ENCODE measurements at regions not wholly inside any gene's neighbourhood (a gene's known extent, or its start where the extent isn't known, plus 50 kb on each side); places are given as distances from the start of the nearest gene placed in this dataset.

DNA sequence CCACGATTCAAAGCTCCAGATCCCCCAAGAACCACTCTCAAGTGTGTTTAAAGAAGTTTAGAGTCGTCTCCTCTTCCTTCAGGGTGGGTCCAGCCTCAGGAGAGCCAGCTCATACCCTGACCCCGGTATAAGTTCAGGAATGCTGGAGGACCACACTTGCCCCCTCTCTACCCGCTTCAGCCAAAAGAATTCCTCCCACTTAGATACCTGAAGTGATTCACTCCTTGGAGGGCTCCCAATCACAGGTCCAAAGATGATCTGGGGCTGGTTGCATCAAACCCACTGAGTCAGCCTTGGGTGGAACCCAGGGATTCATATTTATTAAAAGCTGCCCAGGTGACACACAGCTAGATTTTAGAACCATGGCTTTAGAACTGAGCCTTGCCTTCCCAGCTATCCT lies 133.5 kb upstream of the PARP11 start:
- H3K36me3 ChIP-seq (ENCODE audit: control insufficient read depth, insufficient read depth, low read length) = no peaks in the 10 kb centered on the region
- WGBS (ENCODE audit: insufficient coverage, insufficient read length) = no CpG with 5 or more reads among the region's 4 CpGs
- no peaks in the 10 kb centered on the region; the same call in 1 of the 2 replicates for H3K9me3 ChIP-seq (ENCODE audit: control insufficient read depth, insufficient read depth, low read length)
- H3K27me3 ChIP-seq (ENCODE audit: control insufficient read depth, insufficient read depth, low read length) = no peaks in the 10 kb centered on the region
- no peaks in the 10 kb centered on the region for H3K4me1 ChIP-seq (ENCODE audit: control insufficient read depth, insufficient read depth, low read length)
- no peak for DNase-seq (ENCODE audit: low read depth, low spot score)
- no peak overlapping the region for H3K4me3 ChIP-seq (ENCODE audit: low read length)
- no peak overlapping the region for H3K27ac ChIP-seq (ENCODE audit: low read length)

DNA sequence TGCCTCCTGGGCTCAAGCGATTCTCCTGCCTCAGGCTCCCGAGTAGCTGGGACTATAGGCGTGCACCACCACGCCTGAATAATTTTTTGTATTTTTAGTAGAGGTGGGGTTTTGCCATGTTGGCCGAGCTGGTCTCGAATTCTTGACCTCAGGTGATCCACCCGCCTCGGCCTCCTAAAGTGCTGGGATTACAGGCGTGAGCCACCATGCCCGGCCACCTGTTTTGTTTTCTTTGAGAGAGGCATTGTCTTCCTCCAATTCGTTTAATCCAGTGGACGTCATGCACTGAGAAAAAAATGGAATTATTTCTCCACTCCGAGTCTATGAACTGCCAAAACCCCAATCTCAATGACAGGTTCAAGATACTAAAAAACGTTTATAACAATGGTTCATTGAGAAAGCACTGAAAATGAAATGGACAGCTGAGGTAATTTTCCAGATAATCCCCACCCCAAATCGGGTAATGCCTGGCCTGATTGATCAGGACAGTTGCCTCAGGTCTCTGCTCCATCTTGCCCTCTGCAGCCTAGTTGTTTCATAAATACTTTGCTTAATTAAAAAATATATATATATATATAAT lies 132.7 kb upstream of the PARP11 start:
- Histone ChIP-seq H3K9me3 (ENCODE audit: control insufficient read depth, insufficient read depth, low read length) (no peaks in the 10 kb centered on the region; the same call in 1 of the 2 replicates), H3K4me3 (ENCODE audit: low read length) (no peak overlapping the region), H3K36me3 (ENCODE audit: control insufficient read depth, insufficient read depth, low read length) (no peaks in the 10 kb centered on the region), H3K27me3 (ENCODE audit: control insufficient read depth, insufficient read depth, low read length) (no peaks in the 10 kb centered on the region), H3K27ac (ENCODE audit: low read length) (no peak overlapping the region), H3K4me1 (ENCODE audit: control insufficient read depth, insufficient read depth, low read length) (no peaks in the 10 kb centered on the region)
- no peak for DNase-seq (ENCODE audit: low read depth, low spot score)
- no CpG with 5 or more reads among the region's 15 CpGs for WGBS (ENCODE audit: insufficient coverage, insufficient read length)

DNA sequence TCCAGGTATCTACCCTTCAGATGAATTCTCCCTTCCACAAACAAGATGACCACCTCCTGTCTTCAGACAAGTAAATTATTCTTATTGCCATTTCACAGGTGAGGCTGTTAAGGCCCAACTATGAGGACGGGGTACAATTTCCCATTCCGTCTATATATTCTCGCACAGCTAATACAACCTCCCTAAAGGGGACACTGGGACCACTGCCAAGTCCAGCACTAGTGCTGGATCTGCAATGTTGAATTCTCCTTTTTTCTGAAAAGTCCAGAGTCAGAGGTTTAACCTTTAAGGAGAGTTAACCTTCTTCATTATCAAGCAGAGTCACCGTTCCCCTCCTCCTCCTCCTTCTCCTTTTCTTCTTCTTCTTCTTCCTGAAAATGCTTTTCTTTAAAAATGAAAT lies 130.4 kb upstream of the PARP11 start:
- DNase-seq (ENCODE audit: low read depth, low spot score) = no peak
- Histone ChIP-seq H3K4me3 (ENCODE audit: low read length) (no peak overlapping the region), H3K27ac (ENCODE audit: low read length) (no peak overlapping the region), H3K9me3 (ENCODE audit: control insufficient read depth, insufficient read depth, low read length) (no peaks in the 10 kb centered on the region; the same call in 1 of the 2 replicates), H3K4me1 (ENCODE audit: control insufficient read depth, insufficient read depth, low read length) (no peaks in the 10 kb centered on the region), H3K36me3 (ENCODE audit: control insufficient read depth, insufficient read depth, low read length) (no peaks in the 10 kb centered on the region), H3K27me3 (ENCODE audit: control insufficient read depth, insufficient read depth, low read length) (no peaks in the 10 kb centered on the region)
- WGBS (ENCODE audit: insufficient coverage, insufficient read length) = no CpG with 5 or more reads among the region's 4 CpGs

DNA sequence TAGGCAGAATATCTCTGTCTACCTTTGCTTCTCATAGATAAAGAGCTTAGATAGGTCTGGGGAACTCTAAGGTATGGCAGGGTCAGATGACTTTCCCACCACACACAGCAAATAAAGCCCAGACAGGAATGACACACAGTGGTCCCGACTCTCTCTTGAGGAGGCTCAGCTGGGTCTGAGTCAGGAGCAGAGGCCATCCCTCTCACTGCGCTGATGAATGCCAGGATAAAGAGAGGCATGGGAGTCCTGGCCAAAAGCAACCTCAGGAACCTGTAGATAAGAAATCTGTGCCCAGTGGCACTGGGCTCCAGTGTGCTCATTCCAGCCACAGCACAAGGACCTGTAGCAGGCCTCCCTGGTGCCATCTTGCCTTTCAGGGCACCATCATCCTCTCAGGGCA lies 129.4 kb upstream of the PARP11 start:
- WGBS (ENCODE audit: insufficient coverage, insufficient read length) = no CpG with 5 or more reads among the region's 2 CpGs
- DNase-seq (ENCODE audit: low read depth, low spot score) = no peak

DNA sequence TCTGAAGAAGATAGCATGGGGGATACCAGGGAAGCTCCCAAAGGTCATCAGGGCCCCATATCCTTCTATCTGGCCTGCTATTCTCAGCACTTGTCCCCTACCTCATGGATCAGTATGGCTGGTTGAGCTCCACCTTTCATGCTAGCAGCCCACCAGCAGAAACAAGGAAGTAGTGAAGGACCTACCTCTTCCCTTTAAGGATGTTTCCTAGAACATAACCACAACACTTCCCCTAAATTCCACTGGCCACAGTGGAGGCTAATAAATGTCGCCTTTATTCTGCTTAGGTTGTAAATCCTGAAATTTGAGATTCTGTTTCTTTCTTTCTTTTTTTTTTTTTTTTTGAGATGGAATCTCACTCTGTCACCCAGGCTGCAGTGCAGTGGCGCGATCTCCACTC lies 128.6 kb upstream of the PARP11 start:
- H3K27ac ChIP-seq (ENCODE audit: low read length) = no peak overlapping the region
- H3K27me3 ChIP-seq (ENCODE audit: control insufficient read depth, insufficient read depth, low read length) = no peaks in the 10 kb centered on the region
- no CpG with 5 or more reads among the region's 3 CpGs for WGBS (ENCODE audit: insufficient coverage, insufficient read length)
- no peak overlapping the region for H3K4me3 ChIP-seq (ENCODE audit: low read length)
- no peaks in the 10 kb centered on the region; the same call in 1 of the 2 replicates for H3K9me3 ChIP-seq (ENCODE audit: control insufficient read depth, insufficient read depth, low read length)
- no peak for DNase-seq (ENCODE audit: low read depth, low spot score)
- H3K36me3 ChIP-seq (ENCODE audit: control insufficient read depth, insufficient read depth, low read length) = no peaks in the 10 kb centered on the region
- H3K4me1 ChIP-seq (ENCODE audit: control insufficient read depth, insufficient read depth, low read length) = no peaks in the 10 kb centered on the region

More for the DNA sequence above, 129.4 kb upstream of the PARP11 start:
- H3K27ac ChIP-seq (ENCODE audit: low read length) = no peak overlapping the region
- H3K27me3 ChIP-seq (ENCODE audit: control insufficient read depth, insufficient read depth, low read length) = no peaks in the 10 kb centered on the region
- H3K36me3 ChIP-seq (ENCODE audit: control insufficient read depth, insufficient read depth, low read length) = no peaks in the 10 kb centered on the region
- no peaks in the 10 kb centered on the region; the same call in 1 of the 2 replicates for H3K9me3 ChIP-seq (ENCODE audit: control insufficient read depth, insufficient read depth, low read length)
- H3K4me1 ChIP-seq (ENCODE audit: control insufficient read depth, insufficient read depth, low read length) = no peaks in the 10 kb centered on the region
- H3K4me3 ChIP-seq (ENCODE audit: low read length) = no peak overlapping the region

DNA sequence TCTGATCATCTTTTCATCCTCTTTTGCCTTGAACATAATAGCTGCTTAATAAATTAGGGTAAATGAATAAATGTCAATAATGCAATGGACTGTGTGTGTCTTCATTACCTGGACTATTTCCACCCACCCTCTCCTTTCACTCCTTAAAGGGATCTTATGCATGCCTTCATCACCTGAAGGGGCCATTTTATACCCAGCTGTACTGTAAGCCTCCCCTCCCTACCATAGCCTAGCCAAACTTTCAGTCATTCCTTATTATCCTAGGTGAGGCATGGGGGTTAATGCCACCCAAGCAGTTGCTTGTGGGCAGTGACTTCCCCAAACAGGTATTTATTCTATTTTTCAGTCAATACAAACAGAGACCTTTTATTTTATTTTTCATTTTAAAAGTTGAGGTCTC lies 127.8 kb upstream of the PARP11 start:
- no peak for DNase-seq (ENCODE audit: low read depth, low spot score)
- H3K27ac ChIP-seq (ENCODE audit: low read length) = no peak overlapping the region
- H3K36me3 ChIP-seq (ENCODE audit: control insufficient read depth, insufficient read depth, low read length) = no peaks in the 10 kb centered on the region
- H3K27me3 ChIP-seq (ENCODE audit: control insufficient read depth, insufficient read depth, low read length) = no peaks in the 10 kb centered on the region
- H3K4me3 ChIP-seq (ENCODE audit: low read length) = no peak overlapping the region
- H3K4me1 ChIP-seq (ENCODE audit: control insufficient read depth, insufficient read depth, low read length) = no peaks in the 10 kb centered on the region
- no peaks in the 10 kb centered on the region for H3K9me3 ChIP-seq (ENCODE audit: control insufficient read depth, insufficient read depth, low read length)

DNA sequence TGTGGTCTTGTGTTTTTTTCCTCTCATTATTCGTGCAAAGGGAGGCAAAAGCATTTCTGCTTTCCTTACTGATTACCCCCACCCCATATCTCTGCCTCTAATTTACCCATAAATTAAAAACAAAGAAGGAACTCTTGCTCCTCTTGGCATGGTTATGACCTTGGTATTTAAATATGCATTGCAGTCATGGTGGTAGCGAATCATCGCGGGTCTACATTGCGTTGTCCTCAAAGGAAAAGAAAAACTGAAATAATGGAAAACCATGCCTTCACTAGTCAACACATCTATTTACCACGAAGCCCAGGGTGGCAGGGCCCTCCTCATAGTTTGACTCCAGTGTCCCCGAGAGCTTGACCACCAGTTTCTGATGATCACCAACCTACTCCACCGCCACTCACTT lies 126.7 kb upstream of the PARP11 start:
- Histone ChIP-seq H3K27me3 (ENCODE audit: control insufficient read depth, insufficient read depth, low read length) (no peaks in the 10 kb centered on the region), H3K4me3 (ENCODE audit: low read length) (no peak overlapping the region), H3K27ac (ENCODE audit: low read length) (no peak overlapping the region), H3K9me3 (ENCODE audit: control insufficient read depth, insufficient read depth, low read length) (no peaks in the 10 kb centered on the region), H3K36me3 (ENCODE audit: control insufficient read depth, insufficient read depth, low read length) (no peaks in the 10 kb centered on the region), H3K4me1 (ENCODE audit: control insufficient read depth, insufficient read depth, low read length) (no peaks in the 10 kb centered on the region)
- no peak for DNase-seq (ENCODE audit: low read depth, low spot score)
- no CpG with 5 or more reads among the region's 8 CpGs for WGBS (ENCODE audit: insufficient coverage, insufficient read length)

DNA sequence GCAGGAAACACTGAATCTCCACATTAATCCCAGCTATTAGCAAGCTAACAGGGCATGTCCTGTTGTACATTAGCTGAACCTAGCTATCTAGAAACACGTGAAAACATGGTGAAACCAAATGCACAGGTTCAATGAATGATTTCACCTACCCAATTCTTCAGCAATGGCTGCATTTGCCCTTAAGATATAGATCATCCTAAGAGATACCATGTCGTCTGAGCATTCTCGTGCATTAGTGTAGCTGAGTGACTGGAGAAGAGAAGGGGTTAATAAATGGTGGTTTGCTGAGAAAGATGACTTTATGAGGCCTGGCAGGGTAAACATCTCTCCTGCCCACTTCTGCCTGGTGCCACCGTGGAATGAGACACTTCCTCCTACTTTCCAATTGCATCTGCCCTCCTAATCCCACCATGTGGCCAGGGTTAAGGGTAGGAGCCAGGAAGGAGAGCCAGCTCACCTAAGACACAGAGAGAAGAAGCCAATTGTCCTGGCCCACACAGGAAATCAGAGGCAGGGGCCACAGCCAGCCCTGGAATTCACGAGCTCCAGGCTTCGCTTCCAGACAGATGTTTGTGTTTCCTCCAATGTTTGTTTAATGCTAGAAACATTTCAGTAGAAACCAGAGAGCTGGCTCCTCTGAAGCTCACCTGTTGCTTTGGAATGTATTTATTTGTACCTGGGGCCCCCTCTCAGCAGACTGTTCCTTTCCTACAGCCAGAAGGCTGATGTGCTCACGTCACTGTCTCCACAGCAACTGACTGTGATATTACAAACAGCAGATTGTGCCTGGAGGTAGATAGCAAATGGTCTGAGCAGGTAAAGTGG lies 126.0 kb upstream of the PARP11 start:
- Histone ChIP-seq H3K4me3 (ENCODE audit: low read length) (no peak overlapping the region), H3K27ac (ENCODE audit: low read length) (no peak overlapping the region), H3K36me3 (ENCODE audit: control insufficient read depth, insufficient read depth, low read length) (no peaks in the 10 kb centered on the region), H3K4me1 (ENCODE audit: control insufficient read depth, insufficient read depth, low read length) (no peaks in the 10 kb centered on the region), H3K27me3 (ENCODE audit: control insufficient read depth, insufficient read depth, low read length) (no peaks in the 10 kb centered on the region), H3K9me3 (ENCODE audit: control insufficient read depth, insufficient read depth, low read length) (no peaks in the 10 kb centered on the region)
- DNase-seq (ENCODE audit: low read depth, low spot score) = no peak
- no CpG with 5 or more reads among the region's 7 CpGs for WGBS (ENCODE audit: insufficient coverage, insufficient read length)

DNA sequence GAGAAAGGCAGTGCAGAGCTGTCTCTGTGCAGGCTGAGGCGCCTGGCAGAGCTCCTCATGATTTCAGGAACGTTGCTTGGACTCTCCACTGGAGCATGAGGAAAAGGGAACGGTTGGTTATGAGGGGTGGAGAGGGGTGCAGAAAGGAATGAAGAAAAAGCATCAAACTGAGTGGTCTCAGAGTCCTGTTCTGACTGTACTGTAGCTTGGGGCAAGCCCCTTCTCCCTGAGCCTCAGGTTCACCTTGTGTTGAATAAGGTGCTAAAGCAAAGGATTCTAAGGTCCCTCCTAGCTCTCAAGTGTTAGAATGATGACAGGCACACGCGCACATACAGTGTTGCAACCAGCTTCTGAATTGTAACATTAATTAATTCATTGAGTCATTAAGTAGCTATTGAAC lies 125.2 kb upstream of the PARP11 start:
- Histone ChIP-seq H3K27ac (ENCODE audit: low read length) (no peak overlapping the region), H3K9me3 (ENCODE audit: control insufficient read depth, insufficient read depth, low read length) (no peaks in the 10 kb centered on the region), H3K36me3 (ENCODE audit: control insufficient read depth, insufficient read depth, low read length) (no peaks in the 10 kb centered on the region), H3K27me3 (ENCODE audit: control insufficient read depth, insufficient read depth, low read length) (no peaks in the 10 kb centered on the region), H3K4me3 (ENCODE audit: low read length) (no peak overlapping the region), H3K4me1 (ENCODE audit: control insufficient read depth, insufficient read depth, low read length) (no peaks in the 10 kb centered on the region)
- WGBS (ENCODE audit: insufficient coverage, insufficient read length) = no CpG with 5 or more reads among the region's 5 CpGs
- DNase-seq (ENCODE audit: low read depth, low spot score) = no peak

DNA sequence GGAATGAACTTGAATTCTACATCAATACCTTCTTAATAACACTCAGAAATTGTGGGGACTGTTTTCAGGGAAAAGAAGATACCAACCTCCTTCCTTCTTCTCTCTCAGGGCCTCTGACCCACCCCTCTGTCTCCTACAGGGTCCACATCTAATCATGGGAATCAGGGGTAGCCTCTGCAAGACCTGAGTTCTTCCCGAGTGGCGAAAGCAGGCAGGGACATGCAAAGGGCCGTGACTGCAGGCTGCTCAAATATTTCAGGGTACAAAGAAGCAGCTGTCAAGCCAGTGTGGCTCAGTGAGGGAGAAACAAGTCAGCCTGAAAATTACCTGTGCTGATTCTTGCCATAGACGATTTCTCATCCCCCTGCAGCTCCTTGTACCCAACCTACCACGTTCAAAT lies 123.1 kb upstream of the PARP11 start:
- Histone ChIP-seq H3K27ac (ENCODE audit: low read length) (no peak overlapping the region), H3K27me3 (ENCODE audit: control insufficient read depth, insufficient read depth, low read length) (no peaks in the 10 kb centered on the region), H3K36me3 (ENCODE audit: control insufficient read depth, insufficient read depth, low read length) (no peaks in the 10 kb centered on the region), H3K4me1 (ENCODE audit: control insufficient read depth, insufficient read depth, low read length) (no peaks in the 10 kb centered on the region), H3K4me3 (ENCODE audit: low read length) (no peak overlapping the region), H3K9me3 (ENCODE audit: control insufficient read depth, insufficient read depth, low read length) (no peaks in the 10 kb centered on the region)
- WGBS (ENCODE audit: insufficient coverage, insufficient read length) = no CpG with 5 or more reads among the region's 5 CpGs
- no peak for DNase-seq (ENCODE audit: low read depth, low spot score)

DNA sequence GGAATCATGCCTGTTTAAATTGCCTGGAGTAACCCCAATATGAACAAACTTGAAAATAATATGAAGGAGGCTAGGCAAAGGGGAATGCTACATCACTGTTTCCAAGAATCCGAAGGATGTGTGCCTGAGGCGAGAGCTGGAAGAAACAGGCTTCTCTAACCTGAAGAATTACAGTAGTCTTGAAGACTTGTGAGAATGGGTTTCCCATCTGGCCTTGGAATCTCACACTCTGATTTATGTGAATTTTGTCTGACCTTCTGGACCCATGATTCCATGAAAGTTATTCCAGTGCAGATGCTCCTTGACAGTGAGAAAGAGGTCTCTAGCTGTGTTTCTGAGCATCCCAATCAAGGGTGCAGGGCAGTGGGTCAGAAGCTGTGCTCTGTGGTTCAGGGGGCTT lies 122.1 kb upstream of the PARP11 start:
- Histone ChIP-seq H3K4me3 (ENCODE audit: low read length) (no peak overlapping the region), H3K9me3 (ENCODE audit: control insufficient read depth, insufficient read depth, low read length) (no peaks in the 10 kb centered on the region), H3K4me1 (ENCODE audit: control insufficient read depth, insufficient read depth, low read length) (0 out of 2 replicates have a peak, but pooled peaks cover 1% of the 10 kb centered on the region), H3K27me3 (ENCODE audit: control insufficient read depth, insufficient read depth, low read length) (no peaks in the 10 kb centered on the region), H3K27ac (ENCODE audit: low read length) (no peak overlapping the region), H3K36me3 (ENCODE audit: control insufficient read depth, insufficient read depth, low read length) (no peaks in the 10 kb centered on the region)
- no peak for DNase-seq (ENCODE audit: low read depth, low spot score)
- no CpG with 5 or more reads among the region's 2 CpGs for WGBS (ENCODE audit: insufficient coverage, insufficient read length)

All from iPS DF 6.9 (cell line).